LNCAP (cell line): ENCODE measurements at regions not wholly inside any gene's neighbourhood (a gene's known extent, or its start where the extent isn't known, plus 50 kb on each side); places are given as distances from the start of the nearest gene placed in this dataset.

ENCODE experiments used
- TF ChIP-seq, protein P1 (sequence below): fragments of 450-650 bp; IDR thresholded peaks from 2 replicates; pipeline ENCODE4 v1.5.1; 2017; ENCODE audit warnings: mild to moderate bottlenecking

DNA sequence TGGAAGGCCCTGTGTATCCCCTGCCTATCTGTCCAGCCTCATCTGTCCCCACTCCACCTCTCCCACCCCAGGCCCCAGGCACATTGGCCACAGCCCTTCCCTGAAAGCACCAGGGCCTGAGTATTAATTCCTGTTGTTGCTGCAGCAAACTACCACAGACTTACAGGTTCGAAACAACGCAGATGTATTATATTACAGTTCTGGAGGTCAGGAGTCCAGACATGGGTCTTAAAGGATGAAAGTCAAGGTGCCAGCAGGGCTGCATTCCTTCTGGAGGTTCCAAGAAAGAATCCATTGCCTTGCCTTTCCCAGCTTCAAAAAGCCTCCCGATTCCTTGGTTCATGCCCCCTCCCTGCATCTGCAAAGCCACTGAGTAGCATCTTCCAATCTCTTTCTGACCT, 78.7 kb upstream of the LAPTM4A start:
- TF ChIP-seq, protein P1, sequence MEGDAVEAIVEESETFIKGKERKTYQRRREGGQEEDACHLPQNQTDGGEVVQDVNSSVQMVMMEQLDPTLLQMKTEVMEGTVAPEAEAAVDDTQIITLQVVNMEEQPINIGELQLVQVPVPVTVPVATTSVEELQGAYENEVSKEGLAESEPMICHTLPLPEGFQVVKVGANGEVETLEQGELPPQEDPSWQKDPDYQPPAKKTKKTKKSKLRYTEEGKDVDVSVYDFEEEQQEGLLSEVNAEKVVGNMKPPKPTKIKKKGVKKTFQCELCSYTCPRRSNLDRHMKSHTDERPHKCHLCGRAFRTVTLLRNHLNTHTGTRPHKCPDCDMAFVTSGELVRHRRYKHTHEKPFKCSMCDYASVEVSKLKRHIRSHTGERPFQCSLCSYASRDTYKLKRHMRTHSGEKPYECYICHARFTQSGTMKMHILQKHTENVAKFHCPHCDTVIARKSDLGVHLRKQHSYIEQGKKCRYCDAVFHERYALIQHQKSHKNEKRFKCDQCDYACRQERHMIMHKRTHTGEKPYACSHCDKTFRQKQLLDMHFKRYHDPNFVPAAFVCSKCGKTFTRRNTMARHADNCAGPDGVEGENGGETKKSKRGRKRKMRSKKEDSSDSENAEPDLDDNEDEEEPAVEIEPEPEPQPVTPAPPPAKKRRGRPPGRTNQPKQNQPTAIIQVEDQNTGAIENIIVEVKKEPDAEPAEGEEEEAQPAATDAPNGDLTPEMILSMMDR, result no peak

DNA sequence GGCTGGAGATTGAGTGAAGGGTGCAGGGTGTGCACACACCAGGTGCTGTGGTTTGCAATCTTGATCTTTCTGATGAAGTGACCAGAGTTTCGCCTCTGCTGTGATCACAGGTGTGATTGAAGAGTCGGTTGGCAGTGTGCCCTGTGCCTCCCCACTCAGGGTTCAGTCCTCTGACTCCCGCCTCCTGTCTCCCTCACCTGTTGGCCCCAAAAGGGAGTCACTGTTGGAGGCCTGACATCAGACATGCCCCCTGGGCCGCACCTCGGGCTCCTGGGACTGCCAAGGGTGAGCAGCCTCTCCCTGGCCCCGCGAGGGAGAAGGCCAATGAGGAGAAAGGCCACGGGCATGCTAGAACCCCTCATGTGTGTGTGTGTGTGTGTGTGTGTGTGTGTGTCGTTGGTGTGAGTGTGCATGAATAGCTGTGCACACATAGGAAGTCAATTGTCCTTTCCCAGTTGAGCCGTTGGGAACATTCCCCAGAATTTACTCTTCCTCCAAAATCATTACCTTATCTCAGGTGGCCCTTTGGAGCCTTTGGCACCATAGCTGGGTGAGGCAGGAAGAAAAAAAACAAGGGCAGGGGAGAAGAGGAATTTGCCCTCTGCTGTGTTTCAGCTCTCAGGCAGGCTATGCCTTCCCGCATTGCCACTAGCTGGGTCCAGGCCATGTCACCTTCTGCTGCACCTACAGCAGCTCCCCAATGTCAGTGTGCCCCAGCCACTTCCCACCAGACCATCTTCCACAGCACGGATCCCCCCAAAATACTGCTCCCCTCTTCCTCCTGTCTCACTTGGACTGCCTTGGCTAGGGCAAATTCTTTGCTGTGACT, 78.1 kb upstream of the LAPTM4A start:
- TF ChIP-seq, protein P1, result no peak

DNA sequence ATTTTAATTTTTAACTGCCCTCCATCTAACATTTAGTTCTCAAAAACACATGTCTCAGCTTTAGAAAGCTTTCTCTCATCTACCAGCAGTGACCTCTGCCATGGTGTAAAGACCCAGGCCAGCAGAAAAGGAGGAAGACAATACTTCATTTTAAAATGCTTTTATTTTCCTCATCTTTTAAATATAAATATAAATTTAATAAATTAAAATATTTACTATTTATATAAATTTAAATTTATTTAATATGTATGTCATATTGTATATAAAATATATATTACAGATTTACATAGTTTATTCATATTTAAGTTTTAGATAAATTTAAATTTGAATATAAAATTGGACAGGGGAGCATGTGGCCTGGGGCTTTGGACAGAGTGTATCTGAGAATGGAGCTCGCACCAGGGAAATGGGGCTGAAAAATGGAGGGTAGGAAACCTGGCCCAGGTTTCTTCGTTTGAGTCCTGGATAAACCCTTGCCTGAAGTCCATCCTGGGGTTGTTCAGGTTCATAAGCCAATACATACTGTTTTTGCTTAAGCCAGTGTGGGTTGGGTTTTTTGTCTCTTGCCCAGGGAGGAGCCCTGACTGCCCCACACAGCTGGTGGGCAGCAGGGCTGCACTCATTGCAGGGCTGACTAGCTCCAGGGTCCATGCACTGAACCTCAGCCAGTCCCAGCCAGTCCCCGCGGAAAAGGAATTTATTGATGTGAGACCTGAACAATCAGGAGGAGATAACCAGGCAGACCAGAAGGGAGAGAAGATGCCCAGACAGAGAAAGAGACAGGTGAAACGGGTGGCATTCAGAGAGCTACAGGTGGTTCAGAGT, 77.3 kb upstream of the LAPTM4A start:
- TF ChIP-seq, protein P1, result no peak

DNA sequence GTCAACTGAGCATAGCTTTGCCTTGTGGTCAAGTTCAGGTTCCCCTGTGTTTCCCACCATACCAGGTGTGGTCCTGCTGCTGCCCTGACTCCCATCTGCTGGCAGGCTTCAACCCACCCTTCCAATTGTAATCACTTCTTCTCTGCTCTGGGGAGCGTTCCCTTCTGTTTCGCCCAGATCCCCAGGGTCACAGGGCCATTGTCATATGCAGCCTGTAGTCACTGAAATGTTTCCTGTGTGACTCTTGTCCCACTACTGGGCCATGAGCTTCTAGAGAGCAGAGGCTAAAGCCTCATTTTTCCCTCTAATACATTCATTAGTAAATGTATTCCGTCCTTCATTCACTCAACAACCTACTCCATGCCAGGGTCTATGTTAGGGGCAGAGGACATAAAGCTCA, 75.0 kb upstream of the LAPTM4A start:
- TF ChIP-seq, protein P1, result no peak

DNA sequence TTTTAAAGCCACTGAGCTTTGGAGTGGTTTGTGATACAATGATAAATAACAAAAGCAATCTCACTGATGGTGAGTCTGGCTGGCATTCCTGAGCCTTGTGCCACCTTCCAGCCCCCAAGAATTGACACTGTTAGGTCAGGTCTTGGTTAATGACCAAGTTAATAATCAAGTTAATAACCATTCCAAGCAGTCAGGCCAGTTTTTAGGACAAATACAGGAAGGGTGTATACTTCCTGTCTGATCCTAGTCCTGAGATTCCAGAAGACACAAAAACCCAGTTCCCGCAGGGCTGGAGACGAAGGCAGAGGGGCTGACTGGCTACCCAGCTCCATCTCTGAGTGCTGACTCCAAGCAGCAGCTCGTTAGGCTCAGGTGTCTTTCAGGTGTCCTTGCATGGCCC, 74.6 kb upstream of the LAPTM4A start:
- TF ChIP-seq, protein P1, result no peak

DNA sequence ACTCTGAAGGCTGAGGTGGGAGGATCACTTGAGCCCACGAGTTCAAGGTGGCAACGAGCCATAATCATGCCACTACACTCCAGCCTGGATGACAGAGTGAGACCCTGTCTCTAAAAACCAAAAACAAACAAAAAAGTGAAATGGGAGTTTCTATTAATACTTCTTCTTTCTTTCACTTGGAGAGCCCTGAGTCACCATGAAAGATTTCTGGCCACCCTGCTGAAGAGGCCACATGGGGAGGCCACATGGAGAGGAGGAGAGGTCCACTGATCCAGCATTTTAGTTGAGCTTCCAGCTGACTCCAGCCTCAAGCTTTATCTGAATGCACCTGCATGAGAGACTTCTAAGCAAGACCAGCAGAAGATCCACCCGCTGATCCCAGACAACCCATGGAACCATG, 74.2 kb upstream of the LAPTM4A start:
- TF ChIP-seq, protein P1, result no peak

DNA sequence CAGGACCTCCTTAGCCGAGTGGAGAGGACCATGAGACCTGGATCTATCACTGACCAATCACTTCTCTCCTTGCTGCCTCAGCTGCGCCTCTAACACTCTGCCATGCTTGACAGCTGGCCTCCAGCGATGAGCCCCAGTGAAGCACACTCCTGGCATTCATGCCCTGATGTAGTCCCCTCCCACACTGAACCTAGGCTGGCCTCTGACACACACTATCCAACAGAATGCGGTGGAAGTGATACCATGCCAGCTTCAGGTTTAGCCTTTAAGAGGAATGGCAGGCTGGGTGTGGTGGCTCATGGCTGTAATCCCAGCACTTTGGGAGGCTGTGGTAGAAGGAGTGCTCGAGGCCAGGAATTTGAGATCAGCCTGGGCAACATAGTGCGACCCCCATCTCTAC, 73.7 kb upstream of the LAPTM4A start:
- TF ChIP-seq, protein P1, result no peak
